ENCODE measurements at regions not wholly inside any gene's neighbourhood (a gene's known extent, or its start where the extent isn't known, plus 50 kb on each side); places are given as distances from the start of the nearest gene placed in this dataset.

DNA sequence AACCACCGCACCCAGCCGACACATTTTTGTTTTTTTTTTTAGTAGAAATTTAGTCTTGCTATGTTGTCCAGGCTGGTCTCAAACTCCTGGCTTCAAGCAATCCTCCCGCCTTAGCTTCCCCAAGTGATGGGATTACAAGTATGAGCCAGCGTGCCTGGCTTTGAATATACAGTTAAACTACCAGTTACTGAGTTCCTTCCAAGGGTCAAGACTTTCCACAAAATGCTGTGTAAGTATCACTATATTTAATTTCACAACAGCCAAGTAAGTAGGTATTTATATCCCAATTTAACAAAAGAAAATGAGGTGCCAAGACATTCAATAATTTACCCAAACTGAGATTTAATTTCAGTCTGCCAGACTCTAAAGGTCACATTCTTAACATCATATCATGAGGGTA is 181.3 kb upstream of the TMC3 start:
- intact Hi-C loops (cut with DNase I), result no loop called here
- no peaks in the 10 kb centered on the region for H3K27me3 ChIP-seq (ENCODE audit: control insufficient read depth in 1 of 2, insufficient read depth in 2 of 2, low read length in 1 of 2)
- H3K4me3 ChIP-seq (ENCODE audit: low read length in 2 of 2), result no peak overlapping the region
- no peak for ATAC-seq (ENCODE audit: low FRiP score)
- WGBS, 2 donors, result 91 to 93% methylated on average over 4 of the region's 4 CpGs
- DNase-seq, result no peak
- no peaks in the 10 kb centered on the region for H3K9me3 ChIP-seq (ENCODE audit: control insufficient read depth, low read length)
- H3K27ac ChIP-seq (ENCODE audit: low read depth in 1 of 2, low read length in 2 of 2), result no peak overlapping the region
- no peaks in the 10 kb centered on the region for H3K4me1 ChIP-seq (ENCODE audit: control insufficient read depth in 1 of 2, insufficient read depth in 2 of 2, low read length in 2 of 2)
- H3K36me3 ChIP-seq (ENCODE audit: control insufficient read depth in 1 of 2, insufficient read depth in 2 of 2, low read length in 1 of 2), result no peaks in the 10 kb centered on the region

DNA sequence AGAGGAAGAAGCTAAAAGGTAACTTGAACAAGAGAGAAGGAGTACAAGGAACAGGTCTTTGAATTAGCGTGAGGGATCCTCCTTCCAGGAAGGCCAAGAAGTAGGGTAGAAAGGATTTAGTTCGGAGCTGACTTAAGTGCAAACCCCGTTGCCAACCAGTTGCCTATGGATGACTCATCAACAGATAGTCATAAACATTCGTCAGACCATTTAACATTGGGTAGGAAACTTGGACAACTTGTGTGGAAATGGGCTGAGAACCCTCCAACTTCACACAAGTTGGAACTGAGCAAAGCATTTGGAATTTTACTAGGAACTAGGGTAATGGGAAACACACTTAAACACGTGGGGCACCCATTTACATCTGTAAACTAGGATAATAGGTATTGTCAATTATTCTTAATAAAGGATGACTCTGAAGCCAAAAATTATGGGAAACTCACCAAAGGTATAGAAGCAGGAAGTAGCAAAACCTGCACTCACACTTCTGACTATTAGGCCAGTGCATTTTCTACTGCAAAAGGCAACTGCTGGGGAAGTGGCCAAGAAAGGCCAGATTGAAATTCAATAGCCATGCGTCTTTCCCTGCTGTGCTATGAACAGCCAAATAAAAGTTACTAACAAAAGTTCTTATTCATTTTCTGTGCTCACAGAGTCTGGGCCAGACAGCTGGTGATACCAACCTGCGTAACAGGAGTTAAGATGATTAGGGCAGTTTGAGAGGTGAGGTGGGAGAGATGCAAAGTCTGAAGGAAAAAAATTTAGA is 174.5 kb upstream of the TMC3 start:
- ATAC-seq (ENCODE audit: low FRiP score) (no peak), DNase-seq (no peak)
- intact Hi-C loops (cut with DNase I), result no loop called here
- H3K4me1 ChIP-seq (ENCODE audit: control insufficient read depth in 1 of 2, insufficient read depth in 2 of 2, low read length in 2 of 2), result no peaks in the 10 kb centered on the region
- no peak overlapping the region for H3K4me3 ChIP-seq (ENCODE audit: low read length in 2 of 2)
- H3K9me3 ChIP-seq (ENCODE audit: control insufficient read depth, low read length), result peaks cover 2% of the 10 kb centered on the region
- 73 to 74% methylated on average over 7 of the region's 7 CpGs for WGBS, 2 donors
- H3K36me3 ChIP-seq (ENCODE audit: control insufficient read depth in 1 of 2, insufficient read depth in 2 of 2, low read length in 1 of 2), result no peaks in the 10 kb centered on the region
- H3K27me3 ChIP-seq (ENCODE audit: control insufficient read depth in 1 of 2, insufficient read depth in 2 of 2, low read length in 1 of 2), result no peaks in the 10 kb centered on the region
- no peak overlapping the region for H3K27ac ChIP-seq (ENCODE audit: low read depth in 1 of 2, low read length in 2 of 2)

DNA sequence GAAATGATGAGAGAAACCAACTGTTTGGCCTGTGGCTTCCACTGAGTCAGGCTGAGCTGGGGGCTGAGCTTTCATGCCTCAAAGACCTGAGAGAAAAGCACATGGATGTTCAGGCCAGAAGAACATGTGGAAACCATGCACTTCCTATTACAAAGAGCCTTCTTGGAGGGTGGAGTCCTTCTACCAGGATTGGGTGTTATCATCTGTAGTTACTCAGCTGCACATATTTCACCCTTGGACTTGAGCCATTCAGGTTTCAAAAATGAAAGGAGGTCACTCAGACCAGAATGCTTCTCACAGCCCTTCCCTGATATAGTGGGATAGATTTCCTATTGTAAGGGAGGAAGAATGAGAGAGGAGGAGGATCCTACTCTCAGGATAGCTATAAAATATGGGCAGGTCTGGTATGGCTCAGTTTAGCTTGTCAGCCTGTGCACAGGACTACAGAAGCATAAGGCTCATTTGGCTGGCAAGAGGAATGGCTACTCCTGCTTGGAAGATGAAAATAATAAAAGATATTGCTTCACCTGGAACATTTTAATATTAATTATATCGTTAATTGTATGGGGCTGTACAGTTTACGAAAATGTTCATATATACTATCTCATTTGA is 173.6 kb upstream of the TMC3 start:
- Histone ChIP-seq H3K36me3 (ENCODE audit: control insufficient read depth in 1 of 2, insufficient read depth in 2 of 2, low read length in 1 of 2) (no peaks in the 10 kb centered on the region), H3K27me3 (ENCODE audit: control insufficient read depth in 1 of 2, insufficient read depth in 2 of 2, low read length in 1 of 2) (no peaks in the 10 kb centered on the region), H3K4me3 (ENCODE audit: low read length in 2 of 2) (no peak overlapping the region), H3K9me3 (ENCODE audit: control insufficient read depth, low read length) (peaks cover 2% of the 10 kb centered on the region), H3K27ac (ENCODE audit: low read depth in 1 of 2, low read length in 2 of 2) (no peak overlapping the region), H3K4me1 (ENCODE audit: control insufficient read depth in 1 of 2, insufficient read depth in 2 of 2, low read length in 2 of 2) (no peaks in the 10 kb centered on the region)
- DNase-seq (no peak), ATAC-seq (ENCODE audit: low FRiP score) (no peak)
- 95 to 97% methylated on average over 2 of the region's 2 CpGs for WGBS, 2 donors
- intact Hi-C loops (cut with DNase I), result no loop called here

DNA sequence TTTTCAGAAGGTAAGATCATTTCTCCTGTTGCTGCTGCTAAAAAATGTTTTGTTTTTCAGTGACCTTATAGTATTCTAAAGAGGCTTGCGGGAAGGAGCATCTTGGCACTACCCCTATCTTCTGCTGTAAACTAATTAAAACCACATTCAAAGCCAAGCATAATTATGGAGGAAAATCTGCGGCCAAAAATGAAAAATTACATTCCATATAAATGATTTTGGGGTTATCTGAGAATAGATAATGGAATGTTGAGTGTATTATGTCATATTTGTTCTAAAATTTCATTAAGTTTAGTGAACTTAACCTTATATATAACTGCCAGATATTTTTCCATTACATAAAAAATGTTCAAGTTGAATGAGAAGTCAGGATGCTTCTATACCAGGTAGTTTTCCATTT is 170.4 kb upstream of the TMC3 start:
- 68% methylated on average over 2 of the region's 2 CpGs for WGBS, 2 donors
- Histone ChIP-seq H3K27me3 (ENCODE audit: control insufficient read depth in 1 of 2, insufficient read depth in 2 of 2, low read length in 1 of 2) (no peaks in the 10 kb centered on the region), H3K36me3 (ENCODE audit: control insufficient read depth in 1 of 2, insufficient read depth in 2 of 2, low read length in 1 of 2) (no peaks in the 10 kb centered on the region), H3K9me3 (ENCODE audit: control insufficient read depth, low read length) (peaks cover 2% of the 10 kb centered on the region), H3K27ac (ENCODE audit: low read depth in 1 of 2, low read length in 2 of 2) (no peak overlapping the region), H3K4me1 (ENCODE audit: control insufficient read depth in 1 of 2, insufficient read depth in 2 of 2, low read length in 2 of 2) (no peaks in the 10 kb centered on the region), H3K4me3 (ENCODE audit: low read length in 2 of 2) (no peak overlapping the region)
- ATAC-seq (ENCODE audit: low FRiP score), result no peak
- intact Hi-C loops (cut with DNase I), result no loop called here
- DNase-seq, result no peak

DNA sequence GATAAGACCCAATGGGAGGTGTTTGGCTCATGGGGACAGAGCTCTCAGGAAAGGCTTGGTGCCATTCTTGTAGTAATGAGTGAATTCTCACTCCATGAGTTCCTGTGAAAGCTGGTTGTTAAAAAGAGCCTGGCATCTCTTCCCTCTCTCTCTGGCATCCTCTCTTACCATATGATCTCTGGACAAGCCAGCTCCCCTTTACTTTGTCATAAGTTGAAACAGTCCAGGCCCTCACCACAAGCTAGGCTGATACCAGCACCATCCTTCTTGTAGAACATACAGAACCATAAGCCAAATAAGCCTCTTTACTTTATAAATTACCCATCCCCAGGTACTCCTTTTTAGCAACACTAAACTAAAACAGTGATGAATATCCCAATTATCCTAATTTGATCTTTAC is 166.9 kb upstream of the TMC3 start:
- no peaks in the 10 kb centered on the region for H3K9me3 ChIP-seq (ENCODE audit: control insufficient read depth, low read length)
- no peaks in the 10 kb centered on the region for H3K4me1 ChIP-seq (ENCODE audit: control insufficient read depth in 1 of 2, insufficient read depth in 2 of 2, low read length in 2 of 2)
- no peaks in the 10 kb centered on the region for H3K36me3 ChIP-seq (ENCODE audit: control insufficient read depth in 1 of 2, insufficient read depth in 2 of 2, low read length in 1 of 2)
- ATAC-seq (ENCODE audit: low FRiP score) (no peak), DNase-seq (no peak)
- H3K4me3 ChIP-seq (ENCODE audit: low read length in 2 of 2), result no peak overlapping the region
- intact Hi-C loops (cut with DNase I), result no loop called here
- H3K27me3 ChIP-seq (ENCODE audit: control insufficient read depth in 1 of 2, insufficient read depth in 2 of 2, low read length in 1 of 2), result no peaks in the 10 kb centered on the region
- H3K27ac ChIP-seq (ENCODE audit: low read depth in 1 of 2, low read length in 2 of 2), result no peak overlapping the region

DNA sequence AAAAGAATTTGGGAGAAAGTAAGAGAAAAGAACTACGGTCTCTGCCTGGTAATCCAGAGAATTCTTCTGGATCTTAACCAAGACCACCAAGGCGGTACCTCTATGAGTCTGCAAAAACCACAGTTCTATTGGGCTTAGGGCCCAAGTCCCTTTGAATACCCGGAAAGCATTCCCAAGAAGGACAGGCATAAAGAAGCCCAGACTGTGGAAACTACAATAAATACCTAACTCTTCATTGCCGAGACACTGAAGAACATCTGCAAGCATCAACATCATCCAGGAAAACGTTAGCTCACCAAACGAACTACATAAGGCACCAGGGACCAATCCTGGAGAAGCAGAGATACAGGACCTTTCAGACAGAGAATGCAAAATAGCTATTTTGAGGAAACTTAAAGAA is 162.3 kb upstream of the TMC3 start:
- no peak for ATAC-seq (ENCODE audit: low FRiP score)
- H3K27ac ChIP-seq (ENCODE audit: low read depth in 1 of 2, low read length in 2 of 2), result no peak overlapping the region
- no peaks in the 10 kb centered on the region for H3K4me1 ChIP-seq (ENCODE audit: control insufficient read depth in 1 of 2, insufficient read depth in 2 of 2, low read length in 2 of 2)
- no peaks in the 10 kb centered on the region for H3K36me3 ChIP-seq (ENCODE audit: control insufficient read depth in 1 of 2, insufficient read depth in 2 of 2, low read length in 1 of 2)
- 73 to 83% methylated on average over 6 of the region's 6 CpGs for WGBS, 2 donors
- no peaks in the 10 kb centered on the region for H3K9me3 ChIP-seq (ENCODE audit: control insufficient read depth, low read length)
- H3K4me3 ChIP-seq (ENCODE audit: low read length in 2 of 2), result no peak overlapping the region
- intact Hi-C loops (cut with DNase I), result no loop called here
- H3K27me3 ChIP-seq (ENCODE audit: control insufficient read depth in 1 of 2, insufficient read depth in 2 of 2, low read length in 1 of 2), result no peaks in the 10 kb centered on the region
- no peak for DNase-seq

DNA sequence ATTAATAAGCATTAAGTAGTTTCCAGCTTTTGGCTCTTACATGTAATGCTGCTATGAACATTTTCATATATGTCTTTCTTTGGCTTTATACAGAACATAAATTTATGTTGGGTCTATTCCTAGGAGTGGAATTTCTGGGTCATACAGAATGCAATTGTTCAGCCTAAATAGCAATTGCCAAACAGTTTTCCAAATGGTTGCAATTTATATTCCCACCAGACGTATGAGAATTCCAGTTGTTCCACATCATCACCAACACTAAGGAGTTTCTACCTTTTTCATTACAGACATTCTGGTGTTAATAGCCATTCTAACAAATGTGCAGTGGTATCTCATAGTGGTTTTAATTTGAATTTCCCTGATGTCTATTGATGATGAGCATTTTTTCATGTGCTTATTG is 160.1 kb upstream of the TMC3 start:
- Histone ChIP-seq H3K27ac (ENCODE audit: low read depth in 1 of 2, low read length in 2 of 2) (no peak overlapping the region), H3K36me3 (ENCODE audit: control insufficient read depth in 1 of 2, insufficient read depth in 2 of 2, low read length in 1 of 2) (no peaks in the 10 kb centered on the region), H3K4me3 (ENCODE audit: low read length in 2 of 2) (no peak overlapping the region), H3K9me3 (ENCODE audit: control insufficient read depth, low read length) (no peaks in the 10 kb centered on the region), H3K4me1 (ENCODE audit: control insufficient read depth in 1 of 2, insufficient read depth in 2 of 2, low read length in 2 of 2) (no peaks in the 10 kb centered on the region), H3K27me3 (ENCODE audit: control insufficient read depth in 1 of 2, insufficient read depth in 2 of 2, low read length in 1 of 2) (no peaks in the 10 kb centered on the region)
- ATAC-seq (ENCODE audit: low FRiP score) (no peak), DNase-seq (no peak)
- WGBS, 2 donors, result 74 to 82% methylated on average over 1 of the region's 1 CpG
- intact Hi-C loops (cut with DNase I), result no loop called here

DNA sequence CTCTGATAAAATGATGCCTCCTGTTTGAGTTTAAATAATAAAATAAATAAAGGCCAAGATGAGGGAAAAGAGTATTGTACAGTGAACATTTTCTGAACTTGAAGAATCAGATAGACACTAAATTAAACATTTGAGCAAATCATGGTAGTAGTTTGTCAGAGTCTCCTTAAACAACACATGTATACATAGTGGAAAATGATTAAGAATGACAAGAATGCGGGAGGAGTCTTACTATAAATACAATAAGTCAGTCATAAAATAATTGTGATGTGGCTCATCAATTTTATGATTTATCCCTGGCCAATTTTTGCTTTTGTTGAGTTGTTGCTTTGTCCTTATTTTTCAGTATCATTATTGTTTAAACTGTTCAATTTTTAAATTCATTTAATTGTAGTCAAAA is 158.0 kb upstream of the TMC3 start:
- 97% methylated on average over 1 of the region's 1 CpG for WGBS, 2 donors
- no peak for ATAC-seq (ENCODE audit: low FRiP score)
- intact Hi-C loops (cut with DNase I), result no loop called here

DNA sequence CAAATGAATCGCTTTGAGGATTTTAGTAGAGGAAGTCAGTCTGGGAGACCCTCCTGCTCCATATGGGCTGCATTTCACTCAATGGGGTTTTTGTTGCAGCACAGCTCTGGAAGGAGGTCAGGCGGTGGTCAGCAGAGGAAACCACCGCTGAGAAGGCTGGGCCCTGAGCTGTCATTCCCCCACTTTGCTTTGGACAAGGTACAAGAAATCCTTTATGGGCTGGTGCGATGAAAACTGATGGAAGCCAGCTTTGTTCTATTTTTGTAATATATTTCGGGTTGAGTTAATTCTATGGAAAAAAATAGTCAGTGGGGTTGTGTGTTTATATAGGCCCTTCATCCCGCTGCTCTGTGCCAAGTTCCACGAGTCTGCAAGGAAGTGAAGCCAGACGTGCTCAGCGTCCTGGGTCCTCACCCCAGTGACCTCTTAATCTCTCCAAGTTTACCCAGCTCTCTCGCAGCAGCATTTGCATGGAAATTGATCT is 157.1 kb upstream of the TMC3 start:
- ATAC-seq (ENCODE audit: low FRiP score), result no peak
- intact Hi-C loops (cut with DNase I), result no loop called here
- Histone ChIP-seq H3K36me3 (ENCODE audit: control insufficient read depth in 1 of 2, insufficient read depth in 2 of 2, low read length in 1 of 2) (no peaks in the 10 kb centered on the region), H3K27me3 (ENCODE audit: control insufficient read depth in 1 of 2, insufficient read depth in 2 of 2, low read length in 1 of 2) (no peaks in the 10 kb centered on the region), H3K27ac (ENCODE audit: low read depth in 1 of 2, low read length in 2 of 2) (no peak overlapping the region), H3K4me1 (ENCODE audit: control insufficient read depth in 1 of 2, insufficient read depth in 2 of 2, low read length in 2 of 2) (no peaks in the 10 kb centered on the region), H3K9me3 (ENCODE audit: control insufficient read depth, low read length) (no peaks in the 10 kb centered on the region), H3K4me3 (ENCODE audit: low read length in 2 of 2) (no peak overlapping the region)
- DNase-seq, result no peak
- WGBS, 2 donors, result 5 to 6% methylated on average over 10 of the region's 10 CpGs

More for the DNA sequence above, 158.0 kb upstream of the TMC3 start:
- no peaks in the 10 kb centered on the region for H3K36me3 ChIP-seq (ENCODE audit: control insufficient read depth in 1 of 2, insufficient read depth in 2 of 2, low read length in 1 of 2)
- no peaks in the 10 kb centered on the region for H3K4me1 ChIP-seq (ENCODE audit: control insufficient read depth in 1 of 2, insufficient read depth in 2 of 2, low read length in 2 of 2)
- no peak for DNase-seq
- no peak overlapping the region for H3K27ac ChIP-seq (ENCODE audit: low read depth in 1 of 2, low read length in 2 of 2)
- H3K4me3 ChIP-seq (ENCODE audit: low read length in 2 of 2), result no peak overlapping the region
- no peaks in the 10 kb centered on the region for H3K27me3 ChIP-seq (ENCODE audit: control insufficient read depth in 1 of 2, insufficient read depth in 2 of 2, low read length in 1 of 2)
- no peaks in the 10 kb centered on the region for H3K9me3 ChIP-seq (ENCODE audit: control insufficient read depth, low read length)
